Liver (tissue), 8 donors: ENCODE measurements at regions not wholly inside any gene's neighbourhood (a gene's known extent, or its start where the extent isn't known, plus 50 kb on each side); places are given as distances from the start of the nearest gene placed in this dataset.

Source experiments
- DNase-seq: peaks from one replicate; pipeline ENCODE4 v3.0.0-alpha.2; 2017; ENCODE audit warnings: low spot score
- H3K27ac ChIP-seq, 2 donors: one replicate each; pipeline ENCODE4 v1.7.0; 2013; ENCODE audit warnings: inconsistent platforms in 2 of 2, low read length in 2 of 2, control low read depth in 1 of 2, low read depth in 1 of 2, mild to moderate bottlenecking in 1 of 2
- H3K27me3 ChIP-seq, 4 donors: one replicate each; pipeline versions ENCODE4 v1.6.1 to v1.7.0; 2013; ENCODE audit warnings: low read length in 3 of 4, inconsistent platforms in 1 of 4, mild to moderate bottlenecking in 1 of 4, moderate library complexity in 1 of 4; ENCODE audit not compliant: control insufficient read depth in 4 of 4, insufficient read depth in 4 of 4
- H3K36me3 ChIP-seq, 4 donors: one replicate each; pipeline versions ENCODE4 v1.6.1 to v1.7.0; 2013; ENCODE audit warnings: low read length in 3 of 4, mild to moderate bottlenecking in 3 of 4, low read depth in 1 of 4, moderate library complexity in 1 of 4; ENCODE audit not compliant: control insufficient read depth in 4 of 4, insufficient read depth in 3 of 4
- H3K4me1 ChIP-seq, 4 donors: one replicate each; pipeline versions ENCODE4 v1.6.1 to v1.7.0; 2013; ENCODE audit warnings: low read length in 3 of 4, mild to moderate bottlenecking in 3 of 4, moderate library complexity in 1 of 4; ENCODE audit not compliant: control insufficient read depth in 4 of 4, insufficient read depth in 4 of 4
- H3K4me3 ChIP-seq, 3 donors: one replicate each; pipeline versions ENCODE4 v1.6.1 to v1.7.0; 2013; ENCODE audit warnings: low read length in 3 of 3, control low read depth in 1 of 3, low read depth in 1 of 3, mild to moderate bottlenecking in 1 of 3
- H3K9ac ChIP-seq, 2 donors: one replicate each; pipeline ENCODE4 v1.7.0; 2013; ENCODE audit warnings: low read length in 2 of 2, mild to moderate bottlenecking in 2 of 2, moderate library complexity in 2 of 2, control low read depth in 1 of 2, low read depth in 1 of 2
- H3K9me3 ChIP-seq, 4 donors: one replicate each; pipeline versions ENCODE4 v1.6.1 to v1.7.0; 2013; ENCODE audit warnings: low read length in 3 of 4; ENCODE audit not compliant: control insufficient read depth in 4 of 4
- FOXA1 ChIP-seq: IDR thresholded peaks from 2 replicates; pipeline ENCODE4 v1.6.1; 2016; ENCODE audit warnings: antibody characterized with exemption
- FOXA2 ChIP-seq: IDR thresholded peaks from 2 replicates; pipeline ENCODE4 v1.6.1; 2016; ENCODE audit warnings: antibody characterized with exemption
- GABPA ChIP-seq, 2 donors: IDR thresholded peaks in 1 of 2; conservative IDR thresholded peaks in 1 of 2; 2 replicates each; pipeline ENCODE4 v1.6.1; 2016; ENCODE audit warnings: antibody characterized with exemption in 2 of 2, mild to moderate bottlenecking in 1 of 2, moderate library complexity in 1 of 2
- HNF4A ChIP-seq, 2 donors: conservative IDR thresholded peaks; 2 replicates each; pipeline ENCODE4 v1.6.1; 2016; ENCODE audit warnings: antibody characterized with exemption in 2 of 2, mild to moderate bottlenecking in 2 of 2
- HNF4G ChIP-seq: IDR thresholded peaks from 2 replicates; pipeline ENCODE4 v1.6.1; 2016; ENCODE audit warnings: antibody characterized with exemption
- JUND ChIP-seq, 2 donors: IDR thresholded peaks; 2 replicates each; pipeline ENCODE4 v1.6.1; 2016; ENCODE audit warnings: antibody characterized with exemption in 2 of 2
- NR2F2 ChIP-seq: IDR thresholded peaks from 2 replicates; pipeline ENCODE4 v1.6.1; 2016; ENCODE audit warnings: antibody characterized with exemption
- RAD21 ChIP-seq, 2 donors: IDR thresholded peaks; 2 replicates each; pipeline ENCODE4 v1.6.1; 2016; ENCODE audit warnings: antibody characterized with exemption in 2 of 2, mild to moderate bottlenecking in 2 of 2
- TAF1 ChIP-seq: conservative IDR thresholded peaks from 2 replicates; pipeline ENCODE4 v1.6.1; 2016; ENCODE audit warnings: antibody characterized with exemption, mild to moderate bottlenecking
- YY1 ChIP-seq: IDR thresholded peaks from 2 replicates; pipeline ENCODE4 v1.6.1; 2016; ENCODE audit warnings: antibody characterized with exemption, mild to moderate bottlenecking
- WGBS: extraction: QIAGEN DNeasy Blood & Tissue Kit; methylation state at CpG from one replicate; pipeline ENCODE4 v1.1.7; 2013; 5-methylcytosine and 5-hydroxymethylcytosine counted together
- TF ChIP-seq, protein P1 (sequence below): fragments of 150-350 bp; IDR thresholded peaks from 2 replicates; pipeline ENCODE4 v1.5.1; 2017; ENCODE audit warnings: improper control_type of control experiment, low read depth, low read length; ENCODE audit not compliant: missing input control
- TF ChIP-seq, protein P2 (sequence below): IDR thresholded peaks from 2 replicates; pipeline ENCODE4 v1.6.1; 2016; ENCODE audit warnings: antibody characterized with exemption, mild to moderate bottlenecking
- TF ChIP-seq, protein P3 (sequence below): IDR thresholded peaks from 2 replicates; pipeline ENCODE4 v1.6.1; 2016; ENCODE audit warnings: antibody characterized with exemption
- TF ChIP-seq, protein P4 (sequence below): IDR thresholded peaks from 2 replicates; pipeline ENCODE4 v1.6.1; 2016; ENCODE audit warnings: antibody characterized with exemption
- donor health status: healthy.
- donor health status: healthy.
- donor health status: healthy.
- donor health status: healthy.
- donor health status: healthy.

DNA sequence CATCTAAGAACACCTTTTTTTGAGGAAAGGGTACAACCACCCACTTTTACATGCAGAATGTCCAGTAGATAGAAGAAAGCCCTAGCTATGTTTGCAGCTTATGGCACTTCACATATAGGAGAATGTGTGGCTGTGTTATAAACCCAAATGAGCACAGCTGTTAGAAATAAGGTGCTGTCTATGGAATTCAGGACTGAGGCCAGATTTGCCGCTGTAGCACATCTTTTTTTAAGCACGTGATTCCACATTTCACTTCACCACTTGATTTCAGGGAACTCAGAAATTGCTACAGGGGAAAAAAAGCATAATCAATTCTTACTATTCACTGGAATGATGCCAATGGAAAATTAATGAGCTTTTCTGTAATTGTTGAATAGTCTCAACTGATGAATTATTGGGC, 147.2 kb upstream of the ADAMTS5 start:
- WGBS: 83% methylated on average over 2 of the region's 2 CpGs
- no peaks in the 10 kb centered on the region for H3K4me1 ChIP-seq
- no peak overlapping the region for H3K9ac ChIP-seq
- DNase-seq: no peak
- no peaks in the 10 kb centered on the region for H3K27me3 ChIP-seq
- no peak overlapping the region for H3K27ac ChIP-seq
- H3K4me3 ChIP-seq: no peak overlapping the region
- H3K36me3 ChIP-seq: no peaks in the 10 kb centered on the region
- H3K9me3 ChIP-seq: no peaks in the 10 kb centered on the region
- no peak for TF ChIP-seq HNF4G
- no peak for TF ChIP-seq TAF1
- no peak for TF ChIP-seq JUND (IDR thresholded peaks at IDR 0.05)
- no peak for TF ChIP-seq FOXA1
- TF ChIP-seq, protein P1, sequence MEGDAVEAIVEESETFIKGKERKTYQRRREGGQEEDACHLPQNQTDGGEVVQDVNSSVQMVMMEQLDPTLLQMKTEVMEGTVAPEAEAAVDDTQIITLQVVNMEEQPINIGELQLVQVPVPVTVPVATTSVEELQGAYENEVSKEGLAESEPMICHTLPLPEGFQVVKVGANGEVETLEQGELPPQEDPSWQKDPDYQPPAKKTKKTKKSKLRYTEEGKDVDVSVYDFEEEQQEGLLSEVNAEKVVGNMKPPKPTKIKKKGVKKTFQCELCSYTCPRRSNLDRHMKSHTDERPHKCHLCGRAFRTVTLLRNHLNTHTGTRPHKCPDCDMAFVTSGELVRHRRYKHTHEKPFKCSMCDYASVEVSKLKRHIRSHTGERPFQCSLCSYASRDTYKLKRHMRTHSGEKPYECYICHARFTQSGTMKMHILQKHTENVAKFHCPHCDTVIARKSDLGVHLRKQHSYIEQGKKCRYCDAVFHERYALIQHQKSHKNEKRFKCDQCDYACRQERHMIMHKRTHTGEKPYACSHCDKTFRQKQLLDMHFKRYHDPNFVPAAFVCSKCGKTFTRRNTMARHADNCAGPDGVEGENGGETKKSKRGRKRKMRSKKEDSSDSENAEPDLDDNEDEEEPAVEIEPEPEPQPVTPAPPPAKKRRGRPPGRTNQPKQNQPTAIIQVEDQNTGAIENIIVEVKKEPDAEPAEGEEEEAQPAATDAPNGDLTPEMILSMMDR: no peak
- TF ChIP-seq GABPA (IDR thresholded peaks at IDR 0.05 in 1 of 2, conservative IDR thresholded peaks at IDR 0.05 in 1 of 2): no peak
- TF ChIP-seq, protein P2, sequence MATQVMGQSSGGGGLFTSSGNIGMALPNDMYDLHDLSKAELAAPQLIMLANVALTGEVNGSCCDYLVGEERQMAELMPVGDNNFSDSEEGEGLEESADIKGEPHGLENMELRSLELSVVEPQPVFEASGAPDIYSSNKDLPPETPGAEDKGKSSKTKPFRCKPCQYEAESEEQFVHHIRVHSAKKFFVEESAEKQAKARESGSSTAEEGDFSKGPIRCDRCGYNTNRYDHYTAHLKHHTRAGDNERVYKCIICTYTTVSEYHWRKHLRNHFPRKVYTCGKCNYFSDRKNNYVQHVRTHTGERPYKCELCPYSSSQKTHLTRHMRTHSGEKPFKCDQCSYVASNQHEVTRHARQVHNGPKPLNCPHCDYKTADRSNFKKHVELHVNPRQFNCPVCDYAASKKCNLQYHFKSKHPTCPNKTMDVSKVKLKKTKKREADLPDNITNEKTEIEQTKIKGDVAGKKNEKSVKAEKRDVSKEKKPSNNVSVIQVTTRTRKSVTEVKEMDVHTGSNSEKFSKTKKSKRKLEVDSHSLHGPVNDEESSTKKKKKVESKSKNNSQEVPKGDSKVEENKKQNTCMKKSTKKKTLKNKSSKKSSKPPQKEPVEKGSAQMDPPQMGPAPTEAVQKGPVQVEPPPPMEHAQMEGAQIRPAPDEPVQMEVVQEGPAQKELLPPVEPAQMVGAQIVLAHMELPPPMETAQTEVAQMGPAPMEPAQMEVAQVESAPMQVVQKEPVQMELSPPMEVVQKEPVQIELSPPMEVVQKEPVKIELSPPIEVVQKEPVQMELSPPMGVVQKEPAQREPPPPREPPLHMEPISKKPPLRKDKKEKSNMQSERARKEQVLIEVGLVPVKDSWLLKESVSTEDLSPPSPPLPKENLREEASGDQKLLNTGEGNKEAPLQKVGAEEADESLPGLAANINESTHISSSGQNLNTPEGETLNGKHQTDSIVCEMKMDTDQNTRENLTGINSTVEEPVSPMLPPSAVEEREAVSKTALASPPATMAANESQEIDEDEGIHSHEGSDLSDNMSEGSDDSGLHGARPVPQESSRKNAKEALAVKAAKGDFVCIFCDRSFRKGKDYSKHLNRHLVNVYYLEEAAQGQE: no peak
- TF ChIP-seq YY1: no peak

DNA sequence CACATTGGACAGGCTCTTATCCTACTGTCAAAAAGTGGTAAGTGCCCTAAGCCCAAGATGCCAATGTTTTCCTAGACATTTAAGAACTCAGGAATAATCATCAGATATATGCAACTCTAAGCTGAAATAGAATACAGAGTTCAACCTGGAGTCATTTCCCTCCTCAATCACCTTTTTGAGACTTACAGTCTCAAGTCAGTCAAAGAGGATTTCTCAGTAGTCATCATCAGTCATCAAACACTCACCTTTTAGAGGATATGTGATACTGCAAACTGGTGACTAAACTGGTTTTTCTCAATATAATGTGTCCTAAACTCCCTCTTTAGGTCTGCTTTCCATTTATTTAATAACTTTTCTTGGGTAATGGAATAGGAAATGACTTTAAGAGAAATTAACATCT, 145.3 kb upstream of the ADAMTS5 start:
- Histone ChIP-seq H3K27ac (no peak overlapping the region), H3K27me3 (no peaks in the 10 kb centered on the region), H3K36me3 (no peaks in the 10 kb centered on the region), H3K4me3 (no peak overlapping the region), H3K9ac (no peak overlapping the region), H3K9me3 (no peaks in the 10 kb centered on the region), H3K4me1 (no peaks in the 10 kb centered on the region)
- TF ChIP-seq HNF4G (no peak), RAD21 (IDR thresholded peaks at IDR 0.05) (no peak), YY1 (no peak), NR2F2 (no peak), FOXA2 (no peak), JUND (IDR thresholded peaks at IDR 0.05) (no peak), HNF4A (conservative IDR thresholded peaks at IDR 0.05) (no peak), GABPA (IDR thresholded peaks at IDR 0.05 in 1 of 2, conservative IDR thresholded peaks at IDR 0.05 in 1 of 2) (no peak)
- TF ChIP-seq, protein P3, sequence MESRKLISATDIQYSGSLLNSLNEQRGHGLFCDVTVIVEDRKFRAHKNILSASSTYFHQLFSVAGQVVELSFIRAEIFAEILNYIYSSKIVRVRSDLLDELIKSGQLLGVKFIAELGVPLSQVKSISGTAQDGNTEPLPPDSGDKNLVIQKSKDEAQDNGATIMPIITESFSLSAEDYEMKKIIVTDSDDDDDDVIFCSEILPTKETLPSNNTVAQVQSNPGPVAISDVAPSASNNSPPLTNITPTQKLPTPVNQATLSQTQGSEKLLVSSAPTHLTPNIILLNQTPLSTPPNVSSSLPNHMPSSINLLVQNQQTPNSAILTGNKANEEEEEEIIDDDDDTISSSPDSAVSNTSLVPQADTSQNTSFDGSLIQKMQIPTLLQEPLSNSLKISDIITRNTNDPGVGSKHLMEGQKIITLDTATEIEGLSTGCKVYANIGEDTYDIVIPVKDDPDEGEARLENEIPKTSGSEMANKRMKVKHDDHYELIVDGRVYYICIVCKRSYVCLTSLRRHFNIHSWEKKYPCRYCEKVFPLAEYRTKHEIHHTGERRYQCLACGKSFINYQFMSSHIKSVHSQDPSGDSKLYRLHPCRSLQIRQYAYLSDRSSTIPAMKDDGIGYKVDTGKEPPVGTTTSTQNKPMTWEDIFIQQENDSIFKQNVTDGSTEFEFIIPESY: no peak
- TF ChIP-seq, protein P4, sequence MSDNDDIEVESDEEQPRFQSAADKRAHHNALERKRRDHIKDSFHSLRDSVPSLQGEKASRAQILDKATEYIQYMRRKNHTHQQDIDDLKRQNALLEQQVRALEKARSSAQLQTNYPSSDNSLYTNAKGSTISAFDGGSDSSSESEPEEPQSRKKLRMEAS: no peak
- TF ChIP-seq, protein P1: no peak
- no peak for DNase-seq
